ENCODE measurements at regions not wholly inside any gene's neighbourhood (a gene's known extent, or its start where the extent isn't known, plus 50 kb on each side); places are given as distances from the start of the nearest gene placed in this dataset.
"Not testable (repeated sequence)": the region's sequence is repeated elsewhere in the genome, so short reads cannot be mapped to it uniquely, and the experiment has no call there.

DNA sequence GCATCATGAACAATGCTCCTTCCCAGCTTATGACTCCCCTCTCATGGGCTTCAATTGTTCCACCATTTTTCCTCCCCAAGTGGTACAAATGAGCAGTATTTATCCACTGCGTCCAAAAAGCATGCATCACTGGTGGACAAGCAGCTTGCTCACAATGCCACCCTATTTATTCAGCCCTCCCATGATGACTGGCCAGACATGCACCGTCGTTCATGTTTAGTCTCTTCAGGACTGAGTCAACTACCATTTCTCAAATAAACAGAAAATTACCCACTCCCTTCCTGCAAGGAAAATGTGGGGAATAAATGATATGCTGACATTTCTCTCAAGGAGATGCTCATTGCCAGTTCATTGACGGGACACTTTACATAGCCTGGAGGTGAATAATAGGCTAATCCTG, 300.4 kb downstream of the C6orf118 start:
- DNase-seq (ENCODE audit: low read depth) = no peak

DNA sequence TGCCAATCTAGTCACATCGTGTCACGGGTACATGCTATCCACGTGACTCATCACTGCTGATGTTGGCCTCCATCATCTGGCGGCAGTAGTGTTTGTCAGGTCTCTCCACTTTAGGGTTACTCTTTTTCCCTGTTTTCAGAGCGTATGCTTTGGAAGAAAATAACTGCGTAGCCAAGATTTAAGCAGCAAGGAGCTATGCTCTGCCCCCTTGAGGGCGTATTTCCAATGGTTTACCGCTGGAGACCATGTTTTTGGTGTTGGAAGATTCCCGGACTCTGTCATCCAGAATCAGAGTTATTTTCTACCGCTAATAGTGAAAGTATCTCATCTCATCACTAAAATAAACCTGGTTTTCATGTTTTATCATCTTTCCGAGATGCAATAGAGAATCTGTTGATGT, 306.5 kb downstream of the C6orf118 start:
- no peak for DNase-seq (ENCODE audit: low read depth)

DNA sequence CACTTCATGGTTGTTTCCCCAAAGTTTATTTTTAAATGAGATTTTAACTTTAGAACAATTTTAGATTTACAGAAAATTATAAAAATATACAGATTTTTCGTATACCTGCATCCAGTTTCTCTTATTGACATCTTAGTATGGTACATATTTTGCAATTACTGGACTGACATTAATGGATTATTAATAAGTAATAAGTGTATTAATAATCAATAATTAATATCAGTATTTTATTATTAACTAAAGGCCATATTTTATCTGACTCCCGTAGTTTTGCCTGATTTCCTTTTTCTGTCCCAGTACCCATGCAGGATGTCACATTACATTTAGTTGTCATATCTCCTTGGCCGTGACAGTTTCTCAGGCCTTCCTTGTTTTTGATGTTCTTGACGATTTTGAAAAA, 307.0 kb downstream of the C6orf118 start:
- DNase-seq (ENCODE audit: low read depth) = no peak

DNA sequence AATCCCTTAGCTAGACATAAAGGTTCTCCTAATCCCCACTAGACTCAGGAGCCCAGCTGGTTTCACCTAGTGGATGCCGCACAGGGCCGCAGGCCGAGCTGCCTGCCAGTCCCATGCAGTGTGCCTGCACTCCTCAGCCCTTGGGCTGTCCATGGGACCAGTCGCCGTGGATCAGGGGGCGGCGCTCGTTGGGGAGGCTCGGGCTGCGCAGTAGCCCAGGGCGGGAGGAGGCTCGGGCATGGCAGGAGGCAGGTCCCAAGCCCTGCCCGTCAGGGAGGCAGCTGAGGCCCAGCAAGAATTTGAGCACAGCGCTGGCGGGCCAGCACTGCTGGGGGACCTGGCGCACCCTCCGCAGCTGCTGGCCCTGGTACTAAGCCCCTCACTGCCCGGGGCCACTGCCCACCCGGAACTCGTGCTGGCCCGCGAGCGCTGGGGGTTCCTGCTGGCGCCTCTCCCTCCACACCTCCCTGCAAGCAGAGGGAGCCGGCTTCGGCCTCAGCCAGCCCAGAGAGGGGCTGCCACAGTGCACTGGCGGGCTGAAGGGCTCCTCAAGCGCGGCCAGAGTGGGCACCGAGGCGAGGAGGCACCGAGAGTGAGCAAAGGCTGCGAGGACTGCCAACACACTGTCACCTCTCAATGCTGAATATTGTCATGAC, 307.8 kb downstream of the C6orf118 start:
- no peak for DNase-seq (ENCODE audit: low read depth)

DNA sequence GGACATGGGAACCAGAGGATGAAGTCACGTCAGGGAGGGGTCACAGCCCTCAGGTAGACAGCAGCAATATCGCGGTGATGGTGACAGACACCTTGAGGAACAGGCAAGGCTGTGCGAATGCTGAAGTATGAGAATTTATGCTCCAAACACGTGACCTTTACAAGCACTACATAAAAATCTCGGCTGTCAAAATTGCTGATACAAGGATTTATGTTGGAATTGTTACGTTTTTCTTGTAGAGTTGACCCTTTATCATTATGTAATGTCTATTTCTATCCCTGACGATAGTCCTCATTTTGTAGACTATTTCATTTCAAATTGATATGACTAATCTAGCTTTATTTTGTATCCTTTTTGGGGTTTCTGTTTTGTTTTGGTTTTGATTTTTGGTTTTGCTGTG, 311.1 kb downstream of the C6orf118 start:
- DNase-seq (ENCODE audit: low read depth) = no peak

DNA sequence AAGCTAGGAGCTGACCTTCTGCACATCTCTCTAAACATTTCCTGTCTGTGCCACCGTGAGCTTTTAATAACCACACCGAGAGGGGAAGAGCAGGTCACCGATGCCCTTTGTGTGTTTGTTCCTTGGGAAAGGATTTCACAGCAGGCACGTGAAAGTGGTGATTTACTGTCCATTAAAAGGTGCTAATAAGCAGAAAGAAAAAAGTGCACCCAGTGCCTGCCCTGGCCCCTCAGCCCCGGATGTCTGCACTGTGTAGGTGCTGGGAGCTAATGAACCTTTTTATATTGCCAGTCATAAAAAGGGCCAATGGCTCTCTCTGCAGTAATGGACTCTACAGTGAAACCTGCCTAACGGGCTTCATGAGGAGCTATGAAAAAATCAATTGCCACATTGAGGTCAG, 312.6 kb downstream of the C6orf118 start:
- no peak for DNase-seq (ENCODE audit: low read depth)

DNA sequence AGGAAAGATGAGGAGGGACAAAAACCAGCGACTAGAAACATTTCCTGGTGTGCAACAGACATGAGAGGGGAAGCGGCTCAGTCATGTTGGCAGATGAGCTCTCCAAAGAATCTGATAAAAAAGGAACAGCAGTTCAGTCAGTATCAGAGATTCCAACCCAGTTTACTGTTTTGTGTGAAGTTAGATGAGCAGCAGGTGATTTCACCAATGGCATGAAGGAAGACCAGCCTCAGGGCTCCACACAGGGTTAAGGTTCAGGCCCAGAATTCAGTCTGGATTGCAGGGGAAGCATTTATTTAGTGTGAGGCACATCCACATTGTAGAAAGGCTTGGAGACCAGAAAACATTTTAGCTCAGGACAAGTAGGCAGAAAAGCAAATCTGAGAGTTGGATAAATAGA, 317.8 kb downstream of the C6orf118 start:
- DNase-seq (ENCODE audit: low read depth) = no peak

DNA sequence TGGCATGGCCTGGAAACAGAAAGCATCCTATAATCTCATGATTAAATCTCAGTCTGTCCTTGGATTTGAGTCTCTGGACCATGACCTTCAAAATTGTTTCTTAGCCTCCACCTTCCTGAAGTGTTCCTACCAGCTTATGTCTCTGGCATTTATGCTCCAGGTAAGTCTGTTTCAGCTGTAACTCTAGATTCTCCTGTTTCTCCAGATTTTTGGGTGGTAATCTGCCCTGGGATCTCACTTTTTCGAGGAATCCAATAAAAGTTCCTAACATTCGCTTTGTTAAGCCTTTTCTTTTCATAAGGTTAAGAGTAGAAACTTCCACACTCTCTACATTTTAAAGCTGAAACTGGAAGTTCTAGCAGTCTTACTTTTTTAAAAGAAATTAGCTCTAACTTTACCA, 318.5 kb downstream of the C6orf118 start:
- no peak for DNase-seq (ENCODE audit: low read depth)

DNA sequence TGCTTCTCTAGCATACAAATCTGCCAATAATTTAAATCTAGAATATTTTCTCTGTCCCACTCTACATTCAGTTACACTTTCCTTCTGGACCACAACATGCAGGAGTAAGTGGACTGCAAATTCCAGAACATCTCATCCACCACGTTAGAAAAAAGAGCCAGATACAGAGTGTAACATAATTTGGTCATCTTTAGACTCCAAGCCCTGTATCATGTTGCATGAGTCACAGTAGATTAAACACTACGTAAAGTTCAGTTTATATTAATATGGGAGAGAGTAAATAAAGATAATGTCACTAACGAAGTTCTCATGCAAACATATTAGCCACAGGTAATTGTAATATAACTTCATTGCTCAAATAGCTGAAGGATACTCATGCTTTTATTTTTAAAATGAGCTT, 327.0 kb downstream of the C6orf118 start:
- no peak for DNase-seq (ENCODE audit: low read depth)

DNA sequence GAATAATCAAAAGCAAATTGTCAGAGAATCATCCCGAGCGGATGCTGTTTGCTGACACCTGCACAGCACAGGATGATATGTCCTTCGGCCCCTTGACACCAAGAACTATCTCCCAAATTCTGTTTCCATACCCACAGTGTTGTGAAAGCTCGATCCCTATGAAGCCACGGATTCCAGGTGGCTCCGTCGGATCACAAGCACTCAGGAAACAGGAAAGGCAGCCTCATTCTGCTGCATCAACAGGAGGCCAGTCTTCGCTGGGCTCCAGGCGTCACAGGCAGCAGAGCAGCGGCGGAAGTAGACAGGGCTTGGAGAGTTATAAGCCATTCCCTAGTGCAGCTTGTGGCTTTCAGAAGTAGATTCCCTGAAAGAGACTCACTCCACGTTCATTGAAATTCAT, 342.3 kb downstream of the C6orf118 start:
- no peak for DNase-seq (ENCODE audit: low read depth)

DNA sequence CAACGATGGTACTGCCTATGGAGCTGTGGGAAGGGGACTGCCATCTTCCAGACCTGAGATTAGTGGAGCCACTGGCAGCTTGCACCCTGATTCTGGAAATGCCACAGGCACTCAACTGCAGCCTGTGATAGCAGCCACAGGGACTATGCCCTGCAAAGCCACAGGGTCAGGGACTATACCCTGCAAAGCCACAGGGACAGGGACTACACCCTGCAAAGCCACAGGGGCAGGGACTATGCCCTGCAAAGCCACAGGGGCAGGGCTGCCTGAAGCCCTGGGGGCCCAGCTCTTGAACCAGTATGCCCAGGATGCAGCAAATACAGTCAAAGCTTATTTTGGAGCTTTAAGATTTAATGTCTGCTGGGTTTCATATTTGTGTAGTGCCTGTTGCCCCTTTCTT, 346.6 kb downstream of the C6orf118 start:
- no peak for DNase-seq (ENCODE audit: low read depth)

DNA sequence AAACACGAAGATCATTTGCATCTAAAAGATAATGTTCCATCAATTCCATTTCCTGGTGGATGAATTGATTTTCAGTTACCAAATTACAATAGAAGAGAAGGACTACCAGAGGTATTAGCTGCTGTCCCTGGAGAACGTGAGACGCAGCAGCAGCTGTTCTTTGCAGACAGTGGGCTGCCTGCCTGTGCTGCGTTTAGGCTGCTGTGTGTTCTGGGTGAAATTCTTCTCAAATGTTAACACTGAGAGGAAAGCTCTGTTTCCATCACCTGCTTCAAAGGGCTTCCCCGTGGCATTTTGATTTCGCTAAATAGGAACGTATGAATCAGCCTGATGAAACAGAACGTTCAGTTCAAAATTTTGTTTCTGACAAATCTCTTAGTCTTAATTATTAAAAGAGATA, 362.2 kb downstream of the C6orf118 start:
- no peak for DNase-seq (ENCODE audit: low read depth)

DNA sequence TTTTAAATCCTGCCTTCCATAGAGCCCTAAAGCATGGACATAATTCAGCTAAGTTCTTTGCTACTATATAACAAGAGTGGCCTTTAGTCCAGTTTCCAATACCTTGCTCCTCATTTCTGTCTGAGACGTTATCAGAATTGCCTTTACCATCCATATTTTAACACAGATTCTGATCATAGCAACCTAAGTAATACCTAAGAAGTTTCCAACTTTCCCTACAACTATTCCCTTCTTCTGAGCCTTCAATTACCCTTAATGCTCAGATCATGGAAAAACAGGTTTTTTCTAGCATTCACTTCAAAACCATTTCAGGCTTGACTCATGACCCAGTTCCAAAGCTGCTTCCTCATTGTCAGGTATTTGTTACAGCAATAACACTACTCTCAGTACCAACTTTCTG, 367.1 kb downstream of the C6orf118 start:
- no peak for DNase-seq (ENCODE audit: low read depth)

DNA sequence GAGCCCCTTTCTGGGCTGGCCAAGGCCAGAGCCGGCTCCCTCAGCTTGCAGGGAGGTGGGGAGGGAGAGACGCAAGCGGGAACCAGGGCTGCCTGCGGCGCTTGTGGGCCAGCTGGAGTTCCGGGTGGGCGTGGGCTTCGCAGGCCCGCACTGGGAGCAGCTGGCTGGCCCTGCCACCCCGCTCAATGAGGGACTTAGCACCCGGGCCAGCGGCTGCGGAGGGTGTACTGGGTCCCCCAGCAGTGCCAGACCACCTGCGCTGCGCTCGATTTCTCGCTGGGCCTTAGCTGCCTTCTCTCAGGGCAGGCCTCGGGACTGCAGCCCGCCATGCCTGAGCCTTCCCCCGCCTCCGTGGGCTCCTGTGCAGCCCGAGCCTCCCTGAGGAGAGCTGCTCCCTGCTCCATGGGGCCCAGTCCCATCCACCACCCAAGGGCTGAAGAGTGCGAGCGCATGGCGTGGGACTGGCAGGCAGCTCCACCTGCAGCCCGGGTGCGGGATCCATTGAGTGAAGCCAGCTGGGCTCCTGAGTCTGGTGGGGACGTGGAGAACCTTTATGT, 376.1 kb downstream of the C6orf118 start:
- not testable (repeated sequence) for DNase-seq (ENCODE audit: low read depth)

DNA sequence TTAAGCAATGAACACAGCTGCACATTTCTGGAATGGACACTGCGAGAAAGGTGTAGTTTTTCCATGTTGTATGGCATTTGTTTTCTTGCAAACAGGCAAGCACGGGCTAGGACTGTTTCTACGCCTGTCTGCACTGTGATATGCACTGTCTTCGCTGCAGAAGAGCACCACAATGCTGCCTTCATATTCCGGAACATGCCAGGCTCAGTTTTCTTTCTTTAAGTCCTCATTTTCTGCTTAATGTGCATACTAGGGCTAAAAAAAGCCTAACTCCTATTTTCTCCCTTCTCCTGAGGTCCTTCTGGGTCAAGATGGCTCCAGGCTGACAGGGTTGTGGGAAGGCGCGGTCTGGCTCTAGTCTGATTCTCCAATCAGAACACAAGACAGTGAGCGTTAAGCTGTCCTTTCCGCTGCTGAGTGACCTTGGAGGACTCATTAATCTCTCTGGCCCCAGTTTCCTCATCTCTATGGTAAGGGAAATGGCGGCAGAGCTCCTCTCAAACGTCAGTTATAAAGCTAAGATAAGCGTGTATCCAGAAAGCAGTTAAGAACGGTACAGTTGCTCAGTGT, 379.9 kb downstream of the C6orf118 start:
- no peak for DNase-seq (ENCODE audit: low read depth)

DNA sequence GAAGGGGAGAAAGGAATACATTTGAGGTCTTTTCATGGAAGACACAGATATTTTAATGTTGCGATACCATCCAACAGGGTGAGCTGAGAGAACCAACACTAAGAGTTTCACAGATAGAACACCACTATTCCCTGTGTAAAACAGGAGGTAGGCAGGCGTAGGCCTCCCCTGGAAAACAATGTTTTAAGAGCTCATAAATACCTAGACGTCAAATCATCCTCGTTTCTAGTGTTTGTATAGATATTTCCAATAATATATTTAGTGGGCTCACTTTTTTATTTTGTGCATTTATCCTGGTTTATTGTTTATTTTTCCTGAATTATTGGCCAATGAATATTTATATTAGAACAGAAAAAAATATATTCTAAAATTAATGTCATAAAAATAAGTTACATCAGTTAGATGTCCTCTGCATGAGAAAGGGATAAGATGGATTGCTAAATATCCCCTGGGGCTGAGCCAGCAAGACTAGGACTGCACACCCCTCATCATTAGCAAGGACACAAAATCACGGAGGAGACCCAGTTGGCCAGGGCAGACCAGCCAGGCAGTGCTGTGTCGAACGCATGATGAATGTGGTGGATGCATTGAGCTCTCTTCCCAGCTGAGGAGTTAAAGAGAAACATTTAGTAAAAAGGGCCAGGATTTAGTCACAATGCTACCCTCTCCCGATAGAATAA, 380.5 kb downstream of the C6orf118 start:
- no peak for DNase-seq (ENCODE audit: low read depth)

DNA sequence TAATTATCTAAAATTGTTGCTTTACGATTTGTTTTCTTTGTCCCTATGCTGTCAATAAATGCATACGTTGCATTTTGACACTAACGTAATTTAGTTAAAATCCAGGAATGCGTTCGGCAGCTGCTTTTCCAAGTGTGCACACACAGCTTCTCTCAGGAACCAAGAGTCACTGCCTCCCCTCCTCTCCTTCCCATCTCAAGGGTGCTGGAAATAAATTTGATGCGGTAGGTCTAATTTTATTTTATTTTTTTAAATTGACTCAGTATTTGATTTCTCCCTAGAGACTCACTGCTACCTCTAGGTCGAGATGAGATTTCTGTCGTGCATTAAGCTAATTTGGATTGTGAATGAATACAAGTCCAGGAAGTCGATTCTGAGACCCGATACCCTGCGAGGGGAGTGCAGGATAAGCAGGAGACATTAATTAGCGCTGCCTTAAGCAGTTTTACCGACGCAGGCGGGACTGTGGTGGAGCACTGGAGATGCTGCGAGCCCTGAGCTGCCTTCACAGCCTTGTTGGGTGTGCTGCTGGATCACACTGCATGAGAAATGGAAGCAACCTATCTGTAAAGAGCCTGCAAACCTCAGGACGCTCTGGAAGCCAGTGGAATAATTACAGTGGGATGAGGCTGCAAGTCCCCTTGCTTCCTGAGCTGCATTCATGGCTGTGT, 381.2 kb downstream of the C6orf118 start:
- no peak for DNase-seq (ENCODE audit: low read depth)

DNA sequence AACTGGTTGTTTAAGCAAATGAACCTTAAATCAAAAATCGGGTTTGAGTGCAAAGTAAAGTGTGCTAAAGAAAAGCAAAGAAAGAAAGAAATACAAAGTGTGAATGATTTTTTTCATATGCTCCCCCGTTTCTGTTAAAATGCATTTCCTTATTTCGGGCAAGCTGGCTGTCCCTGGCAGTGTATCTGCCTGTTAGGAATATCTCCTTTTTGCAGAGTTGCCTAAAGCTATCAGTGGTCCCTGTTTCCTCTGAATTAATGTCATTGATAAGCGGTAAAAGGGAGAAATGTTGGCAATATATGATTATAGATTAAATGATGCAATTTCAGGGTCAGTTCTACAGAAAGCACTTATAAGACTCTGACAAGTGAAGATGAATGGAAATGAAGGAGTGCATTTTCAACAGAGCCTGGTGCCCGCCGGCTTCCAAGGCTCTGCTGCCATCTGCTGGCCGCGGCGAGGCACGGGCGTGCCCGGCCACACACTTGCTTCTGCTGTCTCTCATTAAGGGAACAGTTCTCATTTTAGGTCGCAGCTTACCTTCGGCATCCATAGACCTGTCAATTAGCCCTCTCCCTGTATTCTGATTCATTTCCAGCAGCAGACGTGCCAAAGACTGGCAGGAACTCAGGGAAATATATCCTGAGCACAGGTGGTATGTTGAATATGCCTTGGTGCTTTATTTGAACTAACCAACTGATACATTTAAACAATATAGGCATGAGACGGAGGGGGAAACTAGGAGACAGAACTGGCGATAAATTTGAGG, 381.9 kb downstream of the C6orf118 start:
- peak; percentile 39 for DNase-seq (ENCODE audit: low read depth)

DNA sequence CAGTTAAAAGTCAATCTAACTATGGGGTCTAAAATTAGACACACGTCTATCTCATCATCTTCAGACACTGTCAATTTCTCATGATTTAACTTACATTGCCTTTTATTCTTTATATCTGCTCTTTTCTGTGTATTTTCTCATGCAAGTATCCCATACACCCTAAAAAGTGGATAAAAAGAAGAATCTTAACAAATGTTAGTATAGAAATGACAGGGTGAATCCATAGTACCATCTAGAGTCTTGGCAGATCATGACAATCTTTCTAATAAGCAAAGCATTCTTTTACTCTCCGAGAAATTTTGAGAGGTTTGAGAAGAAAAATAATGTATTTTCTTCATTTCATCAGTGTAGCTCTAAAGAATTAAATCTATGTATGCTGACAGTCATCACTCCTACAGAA, 382.7 kb downstream of the C6orf118 start:
- no peak for DNase-seq (ENCODE audit: low read depth)

DNA sequence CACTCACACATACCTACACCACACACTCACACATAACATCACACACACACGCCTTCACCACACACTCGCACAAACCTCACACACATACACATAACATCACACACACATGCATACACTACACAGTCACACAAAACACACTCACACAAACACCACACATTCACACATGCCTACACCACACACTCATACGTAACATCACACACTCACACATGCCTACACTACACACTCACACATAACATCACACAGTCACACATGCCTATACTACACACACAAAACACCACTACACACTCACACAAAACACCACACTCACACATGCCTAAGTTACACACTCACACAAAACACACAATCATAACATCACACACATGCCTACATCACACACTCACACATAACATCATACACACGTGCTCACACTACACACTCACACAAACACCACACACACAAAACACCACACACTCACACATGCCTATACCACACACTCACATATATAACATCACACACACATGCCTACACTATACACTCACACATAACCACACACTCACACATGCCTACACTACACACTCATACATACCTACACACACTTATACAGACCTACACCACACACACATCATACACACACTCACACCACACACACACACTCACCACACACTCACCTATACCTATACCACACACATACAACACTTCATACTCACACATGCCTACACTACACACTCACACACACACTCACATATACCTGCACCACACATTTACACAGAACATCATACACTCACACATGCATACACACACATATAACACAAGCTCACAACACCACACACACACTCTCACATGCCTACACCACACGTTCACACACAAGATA, 383.5 kb downstream of the C6orf118 start:
- no peak for DNase-seq (ENCODE audit: low read depth)

DNA sequence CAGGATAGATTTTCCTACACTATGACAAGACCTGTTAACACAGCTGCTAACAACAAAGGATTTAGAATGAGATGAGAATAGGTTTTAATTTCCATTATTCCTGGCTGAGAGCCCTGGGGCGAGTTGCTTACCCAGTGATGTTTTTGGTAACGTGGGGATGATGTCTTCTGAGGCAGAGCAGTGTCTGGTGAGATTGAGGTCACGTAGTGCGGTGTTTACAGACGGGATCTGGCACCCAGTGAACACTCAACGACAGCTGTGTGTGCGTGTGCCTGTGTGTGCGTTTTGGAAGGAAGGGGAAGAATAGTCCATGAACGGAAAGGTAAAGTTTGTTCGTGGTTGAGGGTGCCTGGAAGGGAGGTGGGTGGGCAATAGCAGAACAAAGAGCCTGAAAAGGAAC, 384.7 kb downstream of the C6orf118 start:
- DNase-seq (ENCODE audit: low read depth) = no peak

Measured in activated T-cell treated with anti-CD3 and anti-CD28 coated beads for 24 hours (primary cell).